COLO829 (cell line): ENCODE measurements at regions not wholly inside any gene's neighbourhood (a gene's known extent, or its start where the extent isn't known, plus 50 kb on each side); places are given as distances from the start of the nearest gene placed in this dataset.

Experiments
- DNase-seq: peaks from one replicate; pipeline ENCODE4 v3.0.0; 2012; ENCODE audit warnings: low spot score

GRCh38 chr1:104825401-104825800 is 1075.7 kb downstream of the AMY1C start:
- no peak for DNase-seq

DNA sequence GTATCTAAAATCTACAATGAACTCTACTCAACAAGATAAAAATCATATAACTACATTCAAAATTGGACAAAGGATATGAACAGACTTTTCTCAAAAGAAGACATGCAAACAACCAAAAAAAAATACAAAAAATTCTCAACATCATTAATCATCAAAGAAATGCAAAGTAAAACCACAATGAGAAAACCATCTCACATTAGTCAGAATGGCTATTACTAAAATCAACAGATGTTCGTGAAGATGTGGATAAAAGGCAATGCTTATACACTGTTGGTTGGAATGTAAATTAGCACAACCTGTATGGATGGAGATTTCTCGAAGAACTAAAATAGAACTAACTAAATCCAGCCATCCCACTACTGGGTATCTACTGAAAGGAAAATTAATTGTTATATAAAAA is 1080.8 kb downstream of the AMY1C start:
- no peak for DNase-seq

- DNase-seq: no peak
These were observed 1102.5 kb downstream of the AMY1C start for GRCh38 chr1:104852151-104852550.

DNA sequence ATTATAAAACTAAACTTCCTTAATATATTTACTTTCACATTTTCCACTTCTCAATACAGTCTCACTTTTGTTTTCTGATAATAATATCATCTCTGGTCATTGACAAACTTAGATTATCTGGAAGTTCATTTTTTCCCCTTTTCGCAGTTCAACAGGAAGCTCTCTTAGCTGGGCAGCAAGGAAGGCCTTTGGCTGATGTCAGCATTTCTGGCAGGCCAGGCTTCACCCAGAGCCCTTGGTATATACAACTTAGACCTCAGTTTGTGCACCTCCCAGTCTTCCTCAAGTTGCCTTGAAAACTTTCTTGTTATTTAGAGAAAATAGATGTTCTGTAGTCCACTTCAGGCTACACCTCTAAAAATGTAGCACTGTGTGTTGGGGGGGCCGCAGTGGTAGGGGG is 1103.6 kb downstream of the AMY1C start:
- no peak for DNase-seq

DNA sequence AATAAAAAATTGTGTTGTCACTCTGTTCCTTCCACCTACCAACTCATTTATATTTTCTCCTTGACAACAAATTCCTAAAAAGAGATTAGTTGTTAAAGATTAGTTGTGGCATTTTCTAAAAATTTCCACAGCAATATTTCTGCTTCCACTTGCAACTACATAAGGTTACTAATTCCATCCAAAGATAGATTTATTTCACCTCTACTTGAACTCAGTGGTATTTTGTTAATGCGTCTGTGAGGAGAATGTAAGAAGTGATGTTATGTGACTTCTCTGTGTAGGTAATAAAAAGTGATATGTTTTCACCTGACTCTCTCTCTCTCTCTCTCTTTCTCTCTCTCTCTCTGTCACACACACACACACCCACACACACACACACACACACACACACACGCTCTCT is 1104.8 kb downstream of the AMY1C start:
- no peak for DNase-seq

DNA sequence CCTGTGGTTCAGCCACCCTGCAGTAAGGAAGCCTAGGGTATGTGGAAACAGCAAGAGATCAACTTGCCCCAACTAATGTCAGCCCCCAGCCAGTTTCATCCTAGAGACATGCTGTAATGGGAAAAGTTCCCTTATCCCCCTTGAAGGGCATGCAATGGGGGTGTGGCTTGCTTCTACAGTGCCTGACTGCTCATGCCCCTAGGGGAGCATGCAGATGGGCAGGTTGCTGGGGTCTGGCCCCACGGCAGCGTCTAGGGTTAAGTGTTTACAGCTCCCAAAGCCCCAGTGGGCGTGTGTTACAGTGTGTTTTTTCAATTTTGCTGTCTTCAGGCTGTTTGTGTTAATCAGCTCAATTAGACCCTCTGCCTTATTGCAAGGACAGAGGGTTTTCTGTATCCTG is 1105.9 kb downstream of the AMY1C start:
- no peak for DNase-seq

- no peak for DNase-seq
These were observed 1106.4 kb downstream of the AMY1C start for GRCh38 chr1:104856091-104856490.

DNA sequence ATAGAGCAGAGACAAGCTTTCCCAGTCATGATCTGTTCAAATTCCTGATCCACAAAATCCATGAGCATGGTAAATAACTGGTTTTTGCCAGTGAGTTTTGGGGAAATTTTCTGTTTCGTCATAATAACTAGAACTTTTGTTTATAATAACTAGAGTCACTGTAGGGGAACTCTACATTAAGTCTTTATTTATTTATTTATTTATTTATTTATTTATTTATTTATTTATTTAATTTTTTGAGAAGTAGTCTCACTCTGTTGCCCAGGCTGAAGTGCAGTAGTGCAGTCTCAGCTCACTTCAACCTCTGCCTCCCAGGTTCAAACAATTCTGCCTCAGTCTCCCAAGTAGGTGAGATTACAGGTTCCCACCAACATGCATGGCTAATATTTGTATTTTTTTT is 1106.8 kb downstream of the AMY1C start:
- DNase-seq: no peak

DNA sequence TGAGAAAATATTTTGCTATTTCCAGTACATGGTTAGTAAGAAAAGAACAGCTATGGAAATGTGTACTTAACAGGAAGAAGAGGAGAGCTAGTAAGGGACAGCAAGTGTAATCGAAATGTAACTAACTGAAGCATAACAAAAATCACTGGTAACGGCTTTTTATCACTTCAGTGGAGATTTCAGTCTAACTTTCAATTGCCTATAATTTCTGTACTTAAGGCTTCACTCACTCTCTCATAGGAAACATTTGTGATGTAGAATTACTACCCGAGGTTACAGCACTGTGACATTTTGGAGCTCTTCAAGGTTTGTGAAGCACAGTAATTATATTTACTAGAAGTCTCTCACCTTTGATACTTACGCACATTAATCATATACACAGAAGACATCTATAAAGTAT is 1119.1 kb downstream of the AMY1C start:
- DNase-seq: no peak

DNA sequence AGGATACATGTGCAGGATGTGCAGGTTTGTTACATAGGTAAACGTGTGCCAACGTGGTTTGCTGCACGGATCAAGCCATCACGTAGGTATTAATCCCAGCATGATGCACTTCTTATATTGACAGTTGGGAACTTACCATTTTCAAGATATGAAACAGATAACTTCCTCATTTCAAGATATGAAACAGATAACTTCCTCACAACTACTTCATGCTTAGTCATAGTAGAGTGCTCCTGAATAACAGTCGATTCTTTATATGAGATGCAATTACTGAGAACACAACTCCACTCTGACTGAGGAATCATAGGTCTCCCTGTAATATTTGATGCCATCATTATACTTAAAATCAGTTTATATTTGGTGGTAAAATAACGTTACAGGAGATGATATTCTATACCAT is 1124.3 kb downstream of the AMY1C start:
- DNase-seq: no peak

DNA sequence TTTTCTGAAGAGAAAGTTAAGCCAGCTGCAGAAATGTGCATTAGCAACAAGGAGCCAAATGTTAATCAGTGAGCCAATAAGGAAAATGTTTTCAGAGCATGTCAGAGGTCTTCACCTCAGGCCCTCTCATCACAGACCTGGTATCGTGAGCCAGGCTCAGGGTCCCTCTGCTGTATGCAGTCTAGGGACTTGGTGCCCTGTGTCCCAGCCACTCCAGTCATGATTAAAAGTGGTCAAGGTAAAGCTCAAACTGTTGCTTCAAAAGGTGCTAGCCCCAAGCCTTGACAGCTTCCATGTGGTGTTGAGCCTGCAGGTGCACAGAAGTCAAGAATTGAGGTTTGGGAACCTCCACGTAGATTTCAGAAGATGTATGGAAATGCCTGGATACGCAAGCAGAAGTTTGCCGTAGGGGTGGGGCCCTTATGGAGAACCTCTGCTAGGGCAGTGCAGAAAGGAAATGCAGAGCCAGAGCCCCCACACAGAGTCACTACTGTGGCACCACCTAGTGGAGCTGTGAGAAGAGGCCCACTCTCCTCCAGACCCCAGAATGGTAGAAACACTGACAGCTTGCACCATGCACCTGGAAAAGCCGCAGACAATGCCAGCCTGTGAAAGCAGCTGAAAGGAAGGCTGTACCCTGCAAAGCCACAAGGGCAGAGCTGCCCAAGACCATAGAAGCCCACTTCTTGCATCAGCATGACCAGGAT is 1128.7 kb downstream of the AMY1C start:
- no peak for DNase-seq

DNA sequence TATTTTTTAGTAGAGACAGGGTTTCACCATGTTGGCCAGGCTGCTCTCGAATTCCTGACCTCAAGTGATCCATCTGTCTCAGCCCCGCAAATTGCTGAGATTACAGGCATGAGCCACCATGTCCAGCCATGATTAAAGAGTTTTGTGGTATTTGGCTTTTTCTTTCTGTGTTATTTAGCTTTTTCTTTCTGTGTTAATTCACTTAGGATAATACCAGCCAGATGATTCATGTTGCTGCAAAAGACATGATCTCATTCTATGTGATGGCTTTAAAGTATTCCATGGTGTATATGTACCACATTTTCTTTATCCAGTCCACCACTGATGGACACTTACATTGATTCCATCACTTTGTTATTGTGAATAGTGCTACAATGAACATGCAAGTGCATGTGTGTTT is 1135.2 kb downstream of the AMY1C start:
- DNase-seq: no peak

DNA sequence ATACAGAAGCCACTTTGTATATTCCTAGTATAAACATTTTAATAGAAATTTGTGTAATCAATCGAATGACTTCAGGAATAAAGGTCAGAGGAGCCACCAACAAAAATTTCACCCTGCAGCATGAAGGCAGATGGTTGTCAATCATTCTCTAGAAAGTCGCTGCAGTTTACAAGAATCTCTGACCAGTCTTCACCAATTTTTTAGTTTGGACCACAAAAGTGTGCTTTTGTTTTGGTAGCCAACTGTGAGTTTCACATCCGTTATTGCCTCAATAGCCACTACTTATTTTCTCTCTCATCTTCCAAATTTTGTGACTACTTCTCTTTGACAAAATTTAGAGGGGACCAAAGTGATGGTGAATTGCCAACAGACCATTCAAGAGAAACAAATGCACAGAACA is 1155.6 kb downstream of the AMY1C start:
- no peak for DNase-seq

- DNase-seq: no peak
These were observed 1156.4 kb downstream of the AMY1C start for GRCh38 chr1:104906141-104906540.

DNA sequence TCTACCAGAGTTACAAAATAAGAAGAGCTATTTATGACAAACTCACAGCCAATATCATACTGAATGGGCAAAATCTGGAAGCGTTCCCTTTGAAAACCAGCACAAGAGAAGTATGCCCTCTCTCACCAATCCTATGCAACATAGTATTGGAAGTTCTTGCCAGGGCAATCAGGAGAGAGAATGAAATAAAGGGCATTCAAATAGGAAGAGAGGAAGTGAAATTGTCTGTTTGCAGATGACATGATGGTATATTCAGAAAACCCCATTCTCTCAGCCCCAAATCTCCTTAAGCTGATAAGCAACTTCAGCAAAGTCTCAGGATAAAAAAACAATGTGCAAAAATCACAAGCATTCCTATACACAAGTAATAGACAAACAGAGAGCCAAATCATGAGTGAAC is 1169.5 kb downstream of the AMY1C start:
- DNase-seq: no peak

DNA sequence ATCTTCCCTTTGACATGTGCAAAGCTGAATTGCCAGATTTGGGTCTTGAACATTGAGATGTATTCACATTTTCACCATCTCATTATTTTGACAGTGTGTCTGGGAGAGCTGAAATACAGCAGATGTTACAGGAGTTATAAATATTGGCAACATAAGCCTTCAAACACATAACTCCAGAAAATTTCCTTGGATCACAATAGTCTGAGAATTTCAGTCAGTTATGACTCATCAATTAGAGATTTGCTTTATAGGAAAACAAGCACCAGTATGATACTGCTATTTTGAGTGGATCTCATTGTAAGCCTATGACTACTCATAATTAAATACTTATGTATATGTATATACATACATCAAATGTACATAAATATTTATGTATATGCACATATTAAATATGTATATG is 1171.8 kb downstream of the AMY1C start:
- no peak for DNase-seq

GRCh38 chr1:104923075-104923474 is 1173.4 kb downstream of the AMY1C start:
- no peak for DNase-seq

- DNase-seq: no peak
These were observed 1179.6 kb downstream of the AMY1C start for GRCh38 chr1:104929280-104929679.

GRCh38 chr1:104932030-104932915 is 1182.6 kb downstream of the AMY1C start:
- DNase-seq: no peak

DNA sequence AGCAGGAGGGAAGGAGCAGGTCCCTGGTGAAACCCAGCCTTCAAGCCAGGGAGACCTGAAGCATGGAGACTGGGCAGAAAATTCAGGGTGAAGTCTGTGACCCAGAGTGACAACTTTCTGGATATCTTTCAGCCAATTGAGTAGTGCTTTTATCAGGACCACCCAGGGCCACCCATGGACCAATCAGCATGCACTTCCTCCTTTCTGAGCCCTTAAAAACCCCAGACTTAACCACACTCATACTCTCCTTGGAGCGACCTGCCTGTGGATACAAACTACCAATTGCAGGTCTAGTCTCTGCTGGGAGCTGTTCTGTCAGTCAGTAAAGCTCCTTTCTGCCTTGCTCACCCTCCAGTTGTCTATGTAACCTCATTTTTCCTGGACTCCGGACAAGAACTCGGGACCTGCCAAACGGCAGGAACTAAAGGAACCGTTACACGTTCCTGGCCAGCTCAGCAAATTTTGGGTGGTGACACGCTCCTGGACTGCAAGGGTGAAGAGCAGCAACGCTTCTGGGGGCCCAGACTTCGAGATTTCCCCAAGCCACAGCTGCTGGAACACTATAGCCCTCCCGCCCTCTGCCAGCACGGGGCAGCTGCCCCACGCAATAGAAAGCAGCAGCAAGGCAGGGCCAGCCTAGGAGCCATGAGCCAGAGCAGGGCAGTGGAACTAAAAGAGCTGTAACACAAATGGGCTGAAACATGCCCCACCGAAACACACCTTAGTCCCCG is 1183.4 kb downstream of the AMY1C start:
- DNase-seq: no peak

DNA sequence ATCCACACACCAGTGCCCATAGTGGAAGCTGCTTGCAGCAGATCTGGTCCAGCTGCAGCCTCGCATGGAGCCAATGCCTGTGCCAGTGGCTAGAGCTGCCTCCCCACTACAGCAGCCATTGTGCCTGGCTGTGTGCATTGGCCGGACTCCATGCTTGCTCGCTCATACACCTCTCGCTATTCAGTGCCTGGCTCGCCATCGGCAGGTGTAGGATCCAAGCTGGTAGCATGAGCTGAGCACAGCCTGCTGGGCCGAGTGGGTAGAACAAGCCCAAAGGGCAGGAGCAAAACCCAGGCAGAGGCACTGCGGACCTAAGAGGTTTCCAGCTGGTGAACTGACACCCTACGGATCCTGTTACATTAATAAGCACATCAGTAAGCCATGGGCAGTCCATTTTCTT is 1184.1 kb downstream of the AMY1C start:
- DNase-seq: no peak

DNA sequence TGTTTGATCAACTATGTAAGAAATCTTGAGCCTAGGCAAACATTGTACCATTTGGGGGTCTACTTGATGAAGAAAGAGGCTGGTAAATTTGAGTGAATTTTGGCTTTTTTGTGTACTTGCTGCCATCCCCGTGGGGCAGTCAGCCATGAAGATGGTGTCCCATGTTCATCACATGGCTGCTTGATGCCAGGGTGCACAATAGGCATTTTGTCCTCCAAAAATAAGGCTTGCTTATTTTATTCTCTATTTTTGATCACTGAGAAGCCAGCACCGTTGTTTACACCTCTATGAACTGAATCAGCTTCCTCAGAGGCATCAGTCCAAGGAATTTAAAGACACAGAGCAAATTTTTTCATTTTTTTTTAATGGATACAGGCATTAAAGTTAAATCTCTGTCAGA is 1195.7 kb downstream of the AMY1C start:
- peak; percentile 13 for DNase-seq
